Mesothelial cell of epicardium (in vitro differentiated cells): ENCODE measurements at regions not wholly inside any gene's neighbourhood (a gene's known extent, or its start where the extent isn't known, plus 50 kb on each side); places are given as distances from the start of the nearest gene placed in this dataset.

ENCODE experiments used
- DNase-seq, 2 experiments: peaks; one replicate each; pipeline ENCODE4 v3.0.0; 2021; ENCODE audit warnings: low spot score in 2 of 2; ENCODE audit not compliant: unreplicated experiment in 2 of 2
- H3K27ac Mint-ChIP-seq: 2 replicates; pipeline ENCODE4 v1.8.0; 2021; ENCODE audit warnings: mixed read lengths
- H3K27me3 Mint-ChIP-seq: 2 replicates; pipeline ENCODE4 v1.8.0; 2021; ENCODE audit warnings: low read depth, mixed read lengths
- H3K36me3 Mint-ChIP-seq: 2 replicates; pipeline ENCODE4 v1.8.0; 2021; ENCODE audit warnings: mixed read lengths
- H3K4me1 Mint-ChIP-seq: 2 replicates; pipeline ENCODE4 v1.8.0; 2021; ENCODE audit warnings: mixed read lengths
- H3K4me3 Mint-ChIP-seq: 2 replicates; pipeline ENCODE4 v1.8.0; 2021; ENCODE audit warnings: mild to moderate bottlenecking, moderate library complexity, mixed read lengths
- H3K9me3 Mint-ChIP-seq: 2 replicates; pipeline ENCODE4 v1.8.0; 2021; ENCODE audit warnings: mixed read lengths
- CTCF ChIP-seq: fragments of 200-600 bp; sonication (generic); IDR thresholded peaks from one replicate; pipeline ENCODE4 v1.5.0; 2021; ENCODE audit warnings: antibody characterized with exemption; ENCODE audit not compliant: unreplicated experiment

DNA sequence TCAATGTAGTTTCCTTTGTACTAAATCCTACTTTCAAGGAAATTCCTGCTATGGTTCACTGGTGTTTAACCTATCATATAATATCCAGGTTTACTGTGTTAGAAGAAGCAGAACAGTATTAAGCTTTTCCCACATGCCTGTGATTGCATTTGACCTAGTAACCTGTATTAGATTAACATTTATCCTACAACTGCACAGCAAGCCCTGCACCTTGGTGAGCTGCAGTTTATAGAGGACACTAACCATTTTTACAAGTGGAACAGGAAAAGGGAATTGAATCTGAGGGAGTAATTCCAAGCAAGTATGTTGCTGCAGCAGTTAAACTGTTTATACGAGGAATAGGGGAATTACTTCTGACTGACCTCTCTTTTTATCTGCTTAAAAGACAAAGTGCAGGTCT lies 328.6 kb downstream of the ETAA1 start:
- Mint-ChIP-seq H3K4me1 (peaks cover 11% of the 10 kb centered on the region), H3K4me3 (no peak overlapping the region), H3K27me3 (peaks cover 8% of the 10 kb centered on the region), H3K36me3 (no peaks in the 10 kb centered on the region), H3K9me3 (peaks cover 7% of the 10 kb centered on the region), H3K27ac (no peak overlapping the region)
- DNase-seq: no peak
- no peak for TF ChIP-seq CTCF

- Mint-ChIP-seq H3K9me3 (no peaks in the 10 kb centered on the region), H3K4me1 (peaks cover 11% of the 10 kb centered on the region), H3K27me3 (peaks cover 8% of the 10 kb centered on the region), H3K27ac (no peak overlapping the region), H3K4me3 (no peak overlapping the region), H3K36me3 (no peaks in the 10 kb centered on the region)
- DNase-seq: no peak
- no peak for TF ChIP-seq CTCF
Observed at GRCh38 chr2:67726416-67726815, 329.3 kb downstream of the ETAA1 start.

GRCh38 chr2:67727131-67727530 lies 330.0 kb downstream of the ETAA1 start:
- Mint-ChIP-seq H3K27me3 (peaks cover 8% of the 10 kb centered on the region), H3K4me1 (peaks cover 11% of the 10 kb centered on the region), H3K36me3 (no peaks in the 10 kb centered on the region), H3K4me3 (no peak overlapping the region), H3K27ac (no peak overlapping the region), H3K9me3 (no peaks in the 10 kb centered on the region)
- TF ChIP-seq CTCF: no peak
- no peak for DNase-seq

GRCh38 chr2:67727623-67728022 lies 330.5 kb downstream of the ETAA1 start:
- DNase-seq: no peak
- no peak overlapping the region for H3K4me3 Mint-ChIP-seq
- no peak for TF ChIP-seq CTCF
- no peaks in the 10 kb centered on the region for H3K36me3 Mint-ChIP-seq
- H3K4me1 Mint-ChIP-seq: peaks cover 11% of the 10 kb centered on the region
- H3K9me3 Mint-ChIP-seq: no peaks in the 10 kb centered on the region
- H3K27me3 Mint-ChIP-seq: peaks cover 8% of the 10 kb centered on the region
- no peak overlapping the region for H3K27ac Mint-ChIP-seq

GRCh38 chr2:67729474-67729873 lies 332.3 kb downstream of the ETAA1 start:
- no peak for DNase-seq
- H3K27me3 Mint-ChIP-seq: peaks cover 8% of the 10 kb centered on the region
- no peaks in the 10 kb centered on the region for H3K36me3 Mint-ChIP-seq
- H3K4me1 Mint-ChIP-seq: peaks cover 11% of the 10 kb centered on the region
- H3K4me3 Mint-ChIP-seq: no peak overlapping the region
- no peak for TF ChIP-seq CTCF
- H3K27ac Mint-ChIP-seq: no peak overlapping the region
- H3K9me3 Mint-ChIP-seq: no peaks in the 10 kb centered on the region

DNA sequence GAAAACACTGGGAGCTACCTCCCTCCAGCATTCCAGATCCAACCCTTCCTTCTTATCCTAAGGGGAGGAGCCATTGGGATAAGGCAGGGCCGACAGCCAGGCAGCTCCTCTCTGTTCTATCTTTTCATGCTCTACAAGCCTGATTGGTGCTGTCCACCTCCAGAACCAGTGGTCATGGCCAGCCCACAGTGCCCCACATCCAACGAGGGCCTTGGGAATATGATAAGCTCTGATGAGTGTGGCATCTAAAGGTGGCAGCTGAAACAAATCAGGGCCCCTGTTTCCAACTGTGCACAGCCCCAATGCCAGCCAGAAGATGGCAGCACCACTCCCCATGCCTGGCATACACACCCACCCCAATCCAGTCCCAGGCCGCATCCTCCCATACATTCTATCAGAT lies 329.3 kb downstream of the C1D start:
- Mint-ChIP-seq H3K27ac (no peak overlapping the region), H3K36me3 (no peaks in the 10 kb centered on the region), H3K4me3 (no peak overlapping the region), H3K9me3 (peaks cover 3% of the 10 kb centered on the region), H3K27me3 (peaks cover 10% of the 10 kb centered on the region), H3K4me1 (no peaks in the 10 kb centered on the region)
- TF ChIP-seq CTCF: no peak
- DNase-seq: no peak
